K562 (cell line): ENCODE measurements at regions not wholly inside any gene's neighbourhood (a gene's known extent, or its start where the extent isn't known, plus 50 kb on each side); places are given as distances from the start of the nearest gene placed in this dataset.
A peak's percentile ranks its signal among the peaks of the same experiment; 100 is the strongest.

Source experiments
- ATAC-seq: fragments of 200-7000 bp; cut with Tn5 transposase; 3 replicates; pipeline ENCODE4 v1.9.1; 2020; ENCODE audit warnings: moderate library complexity
- BruUV-seq: library from RNA; stranded (reverse); fragments of 400-500 nt; replicated peaks from 2 replicates; lab custom pipeline; 2021; lab: Mats Ljungman, UMichigan
- CTCF ChIA-PET: fragments of 300-600 bp; formaldehyde crosslinking; extraction: SDS; loops from one replicate; lab custom pipeline; 2021; ENCODE audit warnings: low intra/inter-chr PET ratio; lab: Yijun Ruan, JAX
- POLR2A ChIA-PET: fragments of 300-600, 350-650 bp; sonication (Branson Sonifier 250); formaldehyde crosslinking; extraction: SDS; loops from one replicate; lab custom pipeline; 2021; ENCODE audit warnings: antibody characterized with exemption, inconsistent platforms; lab: Yijun Ruan, JAX
- DNase-seq, 4 experiments: peaks; one replicate each; pipeline versions ENCODE4 v3.0.0 to v3.0.0-alpha.2; 2011 to 2018; ENCODE audit warnings: low spot score in 3 of 4, mixed read lengths in 3 of 4; ENCODE audit errors: extremely low read depth in 1 of 4
- FAIRE-seq: peaks from 2 replicates; lab custom pipeline; 2011; peaks lifted over from hg19 to GRCh38; lab: Jason Lieb, UNC
- H2AFZ ChIP-seq: 2 replicates; pipeline ENCODE4 v1.6.0; 2011; ENCODE audit warnings: low read depth, low read length, control low read depth, inconsistent platforms
- H3K27ac ChIP-seq: fragments of 200-600 bp; 3 replicates; pipeline ENCODE4 v1.8.0; 2011; ENCODE audit warnings: low read depth, mild to moderate bottlenecking, control low read depth, inconsistent platforms, low read length, moderate library complexity, mixed read lengths; ENCODE audit errors: extremely low read depth
- H3K27me3 ChIP-seq, 2 experiments: fragments of 300-600 bp in 1 of 2; 2 replicates in 1 of 2; 3 replicates in 1 of 2; pipeline versions ENCODE4 v1.6.0 to v1.8.0; 2011; ENCODE audit warnings: inconsistent platforms in 2 of 2, low read length in 2 of 2, mild to moderate bottlenecking in 1 of 2, mixed read lengths in 1 of 2, moderate library complexity in 1 of 2; ENCODE audit not compliant: control insufficient read depth in 2 of 2, insufficient read depth in 2 of 2
- H3K36me3 ChIP-seq: fragments of 300-600 bp; 3 replicates; pipeline ENCODE4 v1.8.0; 2011; ENCODE audit warnings: mild to moderate bottlenecking, low read length, inconsistent platforms; ENCODE audit not compliant: control insufficient read depth, insufficient read depth
- H3K4me1 ChIP-seq, 2 experiments: fragments of 200-600 bp in 1 of 2; replicated peaks in 1 of 2; 2 replicates in 1 of 2; 3 replicates in 1 of 2; pipeline versions ENCODE4 v1.5.1 to v1.8.0; 2011; ENCODE audit warnings: inconsistent platforms in 2 of 2, low read length in 2 of 2, mild to moderate bottlenecking in 1 of 2, mixed read lengths in 1 of 2, moderate library complexity in 1 of 2; ENCODE audit not compliant: control insufficient read depth in 2 of 2, insufficient read depth in 2 of 2
- H3K4me2 ChIP-seq: 2 replicates; pipeline ENCODE4 v1.6.1; 2011; ENCODE audit warnings: low read length, control low read depth, inconsistent platforms, mixed read lengths; ENCODE audit not compliant: insufficient read depth
- H3K4me3 ChIP-seq: fragments of 200-600 bp; sonication (generic), shearing (Covaris generic); 2 replicates; pipeline ENCODE4 v1.5.1; 2016; ENCODE audit warnings: control low read depth, inconsistent platforms
- H3K79me2 ChIP-seq: fragments of 200-600 bp; 3 replicates; pipeline ENCODE4 v1.8.0; 2011; ENCODE audit warnings: low read length, inconsistent platforms; ENCODE audit not compliant: control insufficient read depth, insufficient read depth
- H3K9ac ChIP-seq, 2 experiments: 2 replicates each; pipeline versions ENCODE4 v1.6.0 to v1.6.1; 2011; ENCODE audit warnings: low read depth in 2 of 2, low read length in 2 of 2, control low read depth in 1 of 2, inconsistent platforms in 1 of 2, mild to moderate bottlenecking in 1 of 2, mixed read lengths in 1 of 2; ENCODE audit not compliant: insufficient read depth in 1 of 2
- H3K9me1 ChIP-seq: one replicate; pipeline ENCODE4 v1.6.0; 2011; ENCODE audit warnings: inconsistent platforms, mild to moderate bottlenecking, low read length, moderate library complexity; ENCODE audit not compliant: control insufficient read depth, insufficient read depth
- H3K9me3 ChIP-seq: replicated peaks from 2 replicates; pipeline ENCODE4 v1.5.1; 2011; ENCODE audit warnings: low read depth, low read length, inconsistent platforms; ENCODE audit not compliant: control insufficient read depth, insufficient read depth
- H4K20me1 ChIP-seq: replicated peaks from 2 replicates; pipeline ENCODE4 v1.6.1; 2011; ENCODE audit warnings: low read length, inconsistent platforms, mixed read lengths; ENCODE audit not compliant: control insufficient read depth, insufficient read depth
- CBFA2T3 ChIP-seq: fragments of 450-650 bp; IDR thresholded peaks from 2 replicates; pipeline ENCODE4 v1.6.1; 2017
- EWSR1 ChIP-seq: fragments of 450-650 bp; IDR thresholded peaks from 2 replicates; pipeline ENCODE4 v1.6.1; 2018; ENCODE audit warnings: borderline replicate concordance, mild to moderate bottlenecking, low read depth, moderate library complexity; ENCODE audit not compliant: partially characterized antibody
- HDAC1 ChIP-seq, 2 experiments: fragments of 450-650 bp; IDR thresholded peaks; 2 replicates each; pipeline ENCODE4 v1.6.1; 2016 to 2017; ENCODE audit warnings: inconsistent platforms in 1 of 2, mild to moderate bottlenecking in 1 of 2, moderate library complexity in 1 of 2
- KDM1A ChIP-seq, 2 experiments: fragments of 450-650 bp; IDR thresholded peaks; 2 replicates each; pipeline ENCODE4 v1.6.1; 2016; ENCODE audit warnings: mild to moderate bottlenecking in 2 of 2
- NBN ChIP-seq: fragments of 450-650 bp; IDR thresholded peaks from 2 replicates; pipeline ENCODE4 v1.6.1; 2016; ENCODE audit warnings: low read depth, mild to moderate bottlenecking
- PHF21A ChIP-seq: fragments of 450-650 bp; IDR thresholded peaks from 2 replicates; pipeline ENCODE4 v1.6.1; 2017; ENCODE audit warnings: low read depth, borderline replicate concordance
- PRPF4 ChIP-seq: fragments of 200-400 bp; formaldehyde crosslinking; IDR thresholded peaks from one replicate; pipeline ENCODE4 v1.6.1; 2017; ENCODE audit warnings: low read length, low read depth, mild to moderate bottlenecking; ENCODE audit not compliant: insufficient read depth, poor library complexity, severe bottlenecking
- STAT5A ChIP-seq: IDR thresholded peaks from 2 replicates; pipeline ENCODE4 v1.6.1; 2012; ENCODE audit warnings: low read length, inconsistent platforms, borderline replicate concordance
- TEAD2 ChIP-seq: fragments of 450-650 bp; IDR thresholded peaks from 2 replicates; pipeline ENCODE4 v1.6.1; 2016; ENCODE audit warnings: missing genetic modification characterization, control low read depth, missing compliant biosample characterization
- TRIM24 ChIP-seq, 2 experiments: fragments of 450-650 bp; IDR thresholded peaks; 2 replicates each; pipeline ENCODE4 v1.6.1; 2016
- ZFP36 ChIP-seq: fragments of 150-350 bp; IDR thresholded peaks from 2 replicates; pipeline ENCODE4 v1.6.1; 2018; ENCODE audit warnings: low read length, low read depth; ENCODE audit not compliant: partially characterized antibody
- ZKSCAN3 ChIP-seq: fragments of 250-450 bp; sonication (Bioruptor Pico); IDR thresholded peaks from 2 replicates; pipeline ENCODE4 v1.4.0; 2020
- ZNF232 ChIP-seq: sonication (generic); formaldehyde crosslinking; IDR thresholded peaks from 2 replicates; pipeline ENCODE4 v1.8.0; 2022; ENCODE audit warnings: mild to moderate bottlenecking, missing genetic modification reagents
- ZNF57 ChIP-seq: fragments of 450-650 bp; formaldehyde crosslinking; IDR thresholded peaks from 2 replicates; pipeline ENCODE4 v1.4.0; 2020; ENCODE audit warnings: mild to moderate bottlenecking, moderate library complexity
- ZNF717 ChIP-seq: fragments of 250-450 bp; sonication (Bioruptor Pico); IDR thresholded peaks from 2 replicates; pipeline ENCODE4 v1.5.0; 2021
- WGBS: fragments of 100-300 bp; shearing (Covaris generic); methylation state at CpG from one replicate; pipeline ENCODE4 v1.1.6; 2016; ENCODE audit warnings: low coverage, mixed read lengths; ENCODE audit not compliant: insufficient coverage; ENCODE audit errors: missing lambda C conversion rate; 5-methylcytosine and 5-hydroxymethylcytosine counted together
- in situ Hi-C: fragments of 300-500 bp; cut with MboI; formaldehyde crosslinking; loops from 4 replicates; pipeline ENCODE4 v1.15.0; 2018; ENCODE audit warnings: inconsistent platforms, mixed read lengths
- intact Hi-C: fragments of 100-400 bp; cut with micrococcal nuclease; formaldehyde crosslinking; loops from 2 replicates; pipeline ENCODE4 v1.14.2; 2022
- TF ChIP-seq, protein P1 (sequence below): fragments of 450-650 bp; IDR thresholded peaks from 2 replicates; pipeline ENCODE4 v1.6.1; 2016; ENCODE audit warnings: borderline replicate concordance
- TF ChIP-seq, protein P2 (sequence below), 2 experiments: IDR thresholded peaks; 2 replicates each; pipeline ENCODE4 v1.6.1; 2011; ENCODE audit warnings: borderline replicate concordance in 1 of 2, control low read depth in 1 of 2, low read depth in 1 of 2, low read length in 1 of 2, mild to moderate bottlenecking in 1 of 2, mixed read lengths in 1 of 2, moderate library complexity in 1 of 2; ENCODE audit not compliant: insufficient read depth in 1 of 2, insufficient read length in 1 of 2, poor library complexity in 1 of 2, severe bottlenecking in 1 of 2; ENCODE audit errors: extremely low read depth in 1 of 2
- TF ChIP-seq, protein P3 (sequence below): fragments of 250-450 bp; sonication (Bioruptor Pico); IDR thresholded peaks from 2 replicates; pipeline ENCODE4 v1.4.0; 2020; ENCODE audit warnings: mild to moderate bottlenecking
- TF ChIP-seq, protein P4 (sequence below): fragments of 450-650 bp; formaldehyde crosslinking; IDR thresholded peaks from 2 replicates; pipeline ENCODE4 v1.4.0; 2022; ENCODE audit warnings: missing genetic modification characterization

DNA sequence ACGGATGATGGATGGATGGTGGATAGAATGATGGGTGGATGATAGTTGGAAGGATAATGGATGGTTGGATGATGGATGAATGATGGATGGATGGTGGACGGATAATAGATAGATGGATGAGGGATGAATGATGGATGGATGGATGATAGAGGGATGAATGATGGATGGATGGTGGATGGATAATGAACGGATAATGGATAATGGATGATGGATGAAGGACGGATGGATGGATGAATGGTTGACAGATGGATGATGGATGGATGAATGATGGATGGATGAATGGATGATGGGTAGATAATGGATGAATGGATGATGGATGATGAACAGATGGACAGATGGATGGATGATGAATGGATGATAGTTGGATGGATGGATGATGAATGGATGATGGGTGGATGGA, 255.1 kb downstream of the NPHP4 start:
- ATAC-seq (no peak), DNase-seq (no peak), FAIRE-seq (no peak)
- CTCF ChIA-PET: no interaction called here
- no peak overlapping the region for H3K4me2 ChIP-seq
- H3K27ac ChIP-seq: no peak overlapping the region
- no peaks in the 10 kb centered on the region for H3K79me2 ChIP-seq
- intact Hi-C loops (no loop called here), in situ Hi-C loops (no loop called here)
- POLR2A ChIA-PET: no interaction called here
- no peaks in the 10 kb centered on the region for H3K9me3 ChIP-seq
- BruUV-seq: no TSS peak
- H3K9me1 ChIP-seq: no peaks in the 10 kb centered on the region
- no peak overlapping the region for H3K9ac ChIP-seq
- H3K36me3 ChIP-seq: no peaks in the 10 kb centered on the region
- H4K20me1 ChIP-seq: no peaks in the 10 kb centered on the region; the same call in 1 of the 2 replicates
- no peak overlapping the region for H3K4me3 ChIP-seq
- H2AFZ ChIP-seq: no peak overlapping the region
- peaks cover 0 to 14% of the 10 kb centered on the region in 2 experiments; a peak in 2 of 5 replicates for H3K27me3 ChIP-seq
- no peaks in the 10 kb centered on the region for H3K4me1 ChIP-seq
- WGBS: 0% methylated on average over 4 of the region's 4 CpGs
- TF ChIP-seq, protein P1, sequence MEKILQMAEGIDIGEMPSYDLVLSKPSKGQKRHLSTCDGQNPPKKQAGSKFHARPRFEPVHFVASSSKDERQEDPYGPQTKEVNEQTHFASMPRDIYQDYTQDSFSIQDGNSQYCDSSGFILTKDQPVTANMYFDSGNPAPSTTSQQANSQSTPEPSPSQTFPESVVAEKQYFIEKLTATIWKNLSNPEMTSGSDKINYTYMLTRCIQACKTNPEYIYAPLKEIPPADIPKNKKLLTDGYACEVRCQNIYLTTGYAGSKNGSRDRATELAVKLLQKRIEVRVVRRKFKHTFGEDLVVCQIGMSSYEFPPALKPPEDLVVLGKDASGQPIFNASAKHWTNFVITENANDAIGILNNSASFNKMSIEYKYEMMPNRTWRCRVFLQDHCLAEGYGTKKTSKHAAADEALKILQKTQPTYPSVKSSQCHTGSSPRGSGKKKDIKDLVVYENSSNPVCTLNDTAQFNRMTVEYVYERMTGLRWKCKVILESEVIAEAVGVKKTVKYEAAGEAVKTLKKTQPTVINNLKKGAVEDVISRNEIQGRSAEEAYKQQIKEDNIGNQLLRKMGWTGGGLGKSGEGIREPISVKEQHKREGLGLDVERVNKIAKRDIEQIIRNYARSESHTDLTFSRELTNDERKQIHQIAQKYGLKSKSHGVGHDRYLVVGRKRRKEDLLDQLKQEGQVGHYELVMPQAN: no peak
- no peak for TF ChIP-seq PRPF4
- TF ChIP-seq, protein P2, sequence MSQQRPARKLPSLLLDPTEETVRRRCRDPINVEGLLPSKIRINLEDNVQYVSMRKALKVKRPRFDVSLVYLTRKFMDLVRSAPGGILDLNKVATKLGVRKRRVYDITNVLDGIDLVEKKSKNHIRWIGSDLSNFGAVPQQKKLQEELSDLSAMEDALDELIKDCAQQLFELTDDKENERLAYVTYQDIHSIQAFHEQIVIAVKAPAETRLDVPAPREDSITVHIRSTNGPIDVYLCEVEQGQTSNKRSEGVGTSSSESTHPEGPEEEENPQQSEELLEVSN (IDR thresholded peaks at IDR 0.05; ENCODE audit: borderline replicate concordance in 1 of 2, extremely low read depth in 1 of 2, insufficient read depth in 1 of 2, insufficient read length in 1 of 2, low read depth in 1 of 2, low read length in 1 of 2, poor library complexity in 1 of 2, severe bottlenecking in 1 of 2): no peak
- no peak for TF ChIP-seq PHF21A
- no peak for TF ChIP-seq CBFA2T3
- TF ChIP-seq STAT5A: no peak
- TF ChIP-seq TEAD2 (tag): no peak
- no peak for TF ChIP-seq ZKSCAN3
- TF ChIP-seq ZNF232 (CRISPR knock-in tag): no peak
- TF ChIP-seq HDAC1 (IDR thresholded peaks at IDR 0.05): peak in 1 of 2 experiments; percentile 26; a peak in 1 of 4 replicates
- TF ChIP-seq, protein P3, sequence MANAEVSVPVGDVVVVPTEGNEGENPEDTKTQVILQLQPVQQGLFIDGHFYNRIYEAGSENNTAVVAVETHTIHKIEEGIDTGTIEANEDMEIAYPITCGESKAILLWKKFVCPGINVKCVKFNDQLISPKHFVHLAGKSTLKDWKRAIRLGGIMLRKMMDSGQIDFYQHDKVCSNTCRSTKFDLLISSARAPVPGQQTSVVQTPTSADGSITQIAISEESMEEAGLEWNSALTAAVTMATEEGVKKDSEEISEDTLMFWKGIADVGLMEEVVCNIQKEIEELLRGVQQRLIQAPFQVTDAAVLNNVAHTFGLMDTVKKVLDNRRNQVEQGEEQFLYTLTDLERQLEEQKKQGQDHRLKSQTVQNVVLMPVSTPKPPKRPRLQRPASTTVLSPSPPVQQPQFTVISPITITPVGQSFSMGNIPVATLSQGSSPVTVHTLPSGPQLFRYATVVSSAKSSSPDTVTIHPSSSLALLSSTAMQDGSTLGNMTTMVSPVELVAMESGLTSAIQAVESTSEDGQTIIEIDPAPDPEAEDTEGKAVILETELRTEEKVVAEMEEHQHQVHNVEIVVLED (CRISPR knock-in tag): no peak
- no peak for TF ChIP-seq EWSR1
- TF ChIP-seq KDM1A (IDR thresholded peaks at IDR 0.05): peak; percentile 19 to 59; a peak in 2 of 4 replicates
- TF ChIP-seq ZNF57: no peak
- TF ChIP-seq, protein P4, sequence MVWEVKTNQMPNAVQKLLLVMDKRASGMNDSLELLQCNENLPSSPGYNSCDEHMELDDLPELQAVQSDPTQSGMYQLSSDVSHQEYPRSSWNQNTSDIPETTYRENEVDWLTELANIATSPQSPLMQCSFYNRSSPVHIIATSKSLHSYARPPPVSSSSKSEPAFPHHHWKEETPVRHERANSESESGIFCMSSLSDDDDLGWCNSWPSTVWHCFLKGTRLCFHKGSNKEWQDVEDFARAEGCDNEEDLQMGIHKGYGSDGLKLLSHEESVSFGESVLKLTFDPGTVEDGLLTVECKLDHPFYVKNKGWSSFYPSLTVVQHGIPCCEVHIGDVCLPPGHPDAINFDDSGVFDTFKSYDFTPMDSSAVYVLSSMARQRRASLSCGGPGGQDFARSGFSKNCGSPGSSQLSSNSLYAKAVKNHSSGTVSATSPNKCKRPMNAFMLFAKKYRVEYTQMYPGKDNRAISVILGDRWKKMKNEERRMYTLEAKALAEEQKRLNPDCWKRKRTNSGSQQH (CRISPR knock-in tag): 0 out of 2 replicates have a peak, but pooled peaks have one; percentile 21
- TF ChIP-seq TRIM24 (IDR thresholded peaks at IDR 0.05): no peak
- TF ChIP-seq ZFP36: no peak
- TF ChIP-seq ZNF717: no peak
- no peak for TF ChIP-seq NBN
